Chondrocyte (in vitro differentiated cells): ENCODE measurements at regions not wholly inside any gene's neighbourhood (a gene's known extent, or its start where the extent isn't known, plus 50 kb on each side); places are given as distances from the start of the nearest gene placed in this dataset.

Experiments used
- DNase-seq: peaks from one replicate; pipeline ENCODE4 v3.0.0; 2021; ENCODE audit warnings: mixed read lengths, low spot score
- H3K27ac Mint-ChIP-seq: one replicate; pipeline ENCODE4 v1.8.0; 2021; ENCODE audit warnings: mild to moderate bottlenecking, moderate library complexity, mixed read lengths; ENCODE audit not compliant: unreplicated experiment
- H3K27me3 Mint-ChIP-seq: 2 replicates; pipeline ENCODE4 v1.8.0; 2021; ENCODE audit warnings: low read depth, mixed read lengths
- H3K36me3 Mint-ChIP-seq: 2 replicates; pipeline ENCODE4 v1.8.0; 2021; ENCODE audit warnings: low read depth, mixed read lengths
- H3K4me1 Mint-ChIP-seq: 2 replicates; pipeline ENCODE4 v1.8.0; 2021; ENCODE audit warnings: low read depth, mild to moderate bottlenecking, mixed read lengths
- H3K4me3 Mint-ChIP-seq: one replicate; pipeline ENCODE4 v1.8.0; 2021; ENCODE audit warnings: mild to moderate bottlenecking, moderate library complexity, mixed read lengths; ENCODE audit not compliant: unreplicated experiment
- H3K9me3 Mint-ChIP-seq: 2 replicates; pipeline ENCODE4 v1.8.0; 2021; ENCODE audit warnings: low read depth, mixed read lengths
- TF ChIP-seq, protein P1 (sequence below): fragments of 200-600 bp; sonication (generic); IDR thresholded peaks from 2 replicates; pipeline ENCODE4 v1.5.0; 2021; ENCODE audit warnings: antibody characterized with exemption, mild to moderate bottlenecking, moderate library complexity

DNA sequence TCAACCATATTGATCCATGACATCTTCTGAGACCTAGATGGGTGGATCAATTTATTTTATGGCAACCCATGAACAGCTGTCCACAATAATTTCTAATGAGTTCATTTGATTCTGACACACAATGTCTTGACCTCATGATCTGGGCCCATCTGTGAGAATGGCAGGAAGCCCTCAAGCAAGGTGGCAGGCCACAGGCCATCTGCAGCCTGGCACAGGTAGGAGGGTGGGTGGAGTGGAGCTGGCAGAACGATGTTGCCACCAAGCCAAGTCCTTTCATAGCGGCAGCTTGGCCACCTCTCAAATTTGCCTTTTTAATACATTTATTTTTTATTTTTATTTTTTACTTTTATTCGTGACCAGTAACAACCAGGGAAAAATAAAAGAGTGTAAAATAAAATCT is 1181.6 kb upstream of the SORCS1 start:
- no peak for DNase-seq
- H3K27ac Mint-ChIP-seq, result no peak overlapping the region
- H3K36me3 Mint-ChIP-seq, result no peaks in the 10 kb centered on the region
- no peak overlapping the region for H3K4me3 Mint-ChIP-seq
- H3K9me3 Mint-ChIP-seq, result no peaks in the 10 kb centered on the region
- no peaks in the 10 kb centered on the region for H3K4me1 Mint-ChIP-seq
- H3K27me3 Mint-ChIP-seq, result no peaks in the 10 kb centered on the region
- TF ChIP-seq, protein P1, sequence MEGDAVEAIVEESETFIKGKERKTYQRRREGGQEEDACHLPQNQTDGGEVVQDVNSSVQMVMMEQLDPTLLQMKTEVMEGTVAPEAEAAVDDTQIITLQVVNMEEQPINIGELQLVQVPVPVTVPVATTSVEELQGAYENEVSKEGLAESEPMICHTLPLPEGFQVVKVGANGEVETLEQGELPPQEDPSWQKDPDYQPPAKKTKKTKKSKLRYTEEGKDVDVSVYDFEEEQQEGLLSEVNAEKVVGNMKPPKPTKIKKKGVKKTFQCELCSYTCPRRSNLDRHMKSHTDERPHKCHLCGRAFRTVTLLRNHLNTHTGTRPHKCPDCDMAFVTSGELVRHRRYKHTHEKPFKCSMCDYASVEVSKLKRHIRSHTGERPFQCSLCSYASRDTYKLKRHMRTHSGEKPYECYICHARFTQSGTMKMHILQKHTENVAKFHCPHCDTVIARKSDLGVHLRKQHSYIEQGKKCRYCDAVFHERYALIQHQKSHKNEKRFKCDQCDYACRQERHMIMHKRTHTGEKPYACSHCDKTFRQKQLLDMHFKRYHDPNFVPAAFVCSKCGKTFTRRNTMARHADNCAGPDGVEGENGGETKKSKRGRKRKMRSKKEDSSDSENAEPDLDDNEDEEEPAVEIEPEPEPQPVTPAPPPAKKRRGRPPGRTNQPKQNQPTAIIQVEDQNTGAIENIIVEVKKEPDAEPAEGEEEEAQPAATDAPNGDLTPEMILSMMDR, result no peak

DNA sequence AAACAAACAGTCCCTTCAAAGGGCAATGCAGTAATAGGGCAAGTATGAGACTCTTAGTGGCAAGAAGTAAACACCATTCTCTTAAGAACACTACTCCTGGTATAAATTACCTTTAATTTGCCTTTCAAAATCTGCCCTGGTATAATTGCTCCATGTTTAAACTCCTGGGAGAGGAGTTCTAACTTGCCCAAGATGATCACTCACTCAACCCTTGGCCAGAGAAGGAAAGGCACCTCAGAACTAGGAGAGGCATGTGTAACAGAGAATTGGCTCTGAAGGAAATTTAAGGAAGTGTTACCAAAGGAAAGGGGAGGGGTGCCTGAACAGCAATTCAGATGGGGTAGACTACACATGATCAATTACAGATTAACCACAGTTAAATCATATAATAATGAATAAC is 1173.6 kb upstream of the SORCS1 start:
- Mint-ChIP-seq H3K4me1 (no peaks in the 10 kb centered on the region), H3K36me3 (no peaks in the 10 kb centered on the region), H3K27ac (no peak overlapping the region), H3K9me3 (peaks cover 4% of the 10 kb centered on the region), H3K4me3 (no peak overlapping the region), H3K27me3 (no peaks in the 10 kb centered on the region)
- DNase-seq, result no peak
- TF ChIP-seq, protein P1, result no peak

DNA sequence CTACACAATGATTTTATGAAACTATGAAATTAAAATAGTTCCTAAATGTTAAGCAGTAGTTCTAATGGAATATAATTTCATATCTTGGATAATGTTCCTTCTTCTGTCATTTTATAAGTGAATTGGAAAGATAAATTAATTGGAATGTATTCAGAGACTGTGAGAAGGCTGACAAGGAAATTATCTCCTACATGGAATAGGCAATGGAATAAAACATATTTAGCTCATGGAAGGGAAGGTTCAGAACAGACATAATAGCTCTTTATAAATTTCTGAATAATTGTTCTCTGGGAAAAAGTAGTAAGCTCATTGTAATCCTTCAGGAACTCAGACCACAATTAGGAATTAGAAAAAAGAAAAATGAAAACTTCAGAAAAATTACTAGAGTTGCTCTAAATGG is 1172.3 kb upstream of the SORCS1 start:
- H3K9me3 Mint-ChIP-seq, result peaks cover 4% of the 10 kb centered on the region
- H3K4me1 Mint-ChIP-seq, result no peaks in the 10 kb centered on the region
- no peaks in the 10 kb centered on the region for H3K27me3 Mint-ChIP-seq

DNA sequence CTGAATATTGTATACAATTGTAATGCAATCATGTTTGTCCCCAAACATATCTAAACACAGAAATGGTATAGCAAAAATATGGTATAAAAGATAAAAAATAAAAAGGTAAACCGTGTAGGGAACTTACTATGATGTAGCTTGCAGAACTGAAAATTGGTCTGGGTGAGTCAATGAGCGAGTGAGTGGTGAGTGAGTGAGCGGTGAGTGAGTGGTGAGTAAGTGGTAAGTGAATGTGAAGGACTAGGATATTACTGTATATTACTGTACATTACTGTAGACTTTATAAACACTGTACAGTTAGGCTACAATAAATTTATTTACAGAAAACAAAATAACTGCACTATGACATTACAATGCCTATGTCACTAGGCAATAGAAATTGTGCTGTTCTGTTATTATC is 1163.2 kb upstream of the SORCS1 start:
- TF ChIP-seq, protein P1, result no peak
- H3K27ac Mint-ChIP-seq, result no peak overlapping the region
- DNase-seq, result no peak
- no peak overlapping the region for H3K4me3 Mint-ChIP-seq
- no peaks in the 10 kb centered on the region for H3K36me3 Mint-ChIP-seq
- no peaks in the 10 kb centered on the region for H3K4me1 Mint-ChIP-seq
- peaks cover 3% of the 10 kb centered on the region for H3K9me3 Mint-ChIP-seq
- H3K27me3 Mint-ChIP-seq, result peaks cover 1% of the 10 kb centered on the region

More for the DNA sequence above, 1172.3 kb upstream of the SORCS1 start:
- TF ChIP-seq, protein P1, result no peak
- Mint-ChIP-seq H3K27ac (no peak overlapping the region), H3K36me3 (no peaks in the 10 kb centered on the region), H3K4me3 (no peak overlapping the region)
- DNase-seq, result no peak

DNA sequence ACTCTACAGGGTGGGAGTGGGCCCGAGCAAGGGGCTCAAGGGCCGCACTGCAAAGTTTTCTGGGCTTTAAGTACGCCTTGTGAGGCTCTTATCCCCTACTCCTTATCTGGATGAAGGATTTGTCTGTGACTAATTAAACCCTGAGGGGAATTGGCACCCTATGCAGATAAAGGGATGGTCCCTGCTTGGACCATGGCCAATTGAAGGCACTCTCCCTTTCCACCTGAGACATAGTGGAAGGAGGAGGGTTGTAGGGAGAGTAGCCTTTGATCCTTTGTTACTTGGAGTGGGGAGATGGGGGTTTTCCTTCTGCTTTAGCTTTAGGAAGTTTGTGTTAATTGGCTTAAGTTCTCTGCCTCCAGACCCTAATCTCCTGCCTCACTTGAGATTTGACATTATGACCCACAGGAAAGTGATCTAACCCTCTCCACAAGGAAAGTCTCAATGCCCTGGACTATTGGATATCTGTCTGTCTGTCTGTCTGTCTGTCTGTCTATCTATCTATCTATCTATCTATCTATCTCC is 1158.8 kb upstream of the SORCS1 start:
- DNase-seq, result no peak
- Mint-ChIP-seq H3K27me3 (peaks cover 1% of the 10 kb centered on the region), H3K27ac (no peak overlapping the region), H3K36me3 (no peaks in the 10 kb centered on the region), H3K4me1 (no peaks in the 10 kb centered on the region), H3K9me3 (peaks cover 3% of the 10 kb centered on the region), H3K4me3 (no peak overlapping the region)
- TF ChIP-seq, protein P1, result no peak
